HG03521 (cell line): ENCODE measurements at regions not wholly inside any gene's neighbourhood (a gene's known extent, or its start where the extent isn't known, plus 50 kb on each side); places are given as distances from the start of the nearest gene placed in this dataset.
A peak's percentile ranks its signal among the peaks of the same experiment; 100 is the strongest.

ENCODE experiments used
- ATAC-seq: cut with Tn5 transposase; IDR thresholded peaks from one replicate; pipeline ENCODE4 v1.9.1; 2021; ENCODE audit warnings: mild to moderate bottlenecking, moderate library complexity; ENCODE audit not compliant: unreplicated experiment

DNA sequence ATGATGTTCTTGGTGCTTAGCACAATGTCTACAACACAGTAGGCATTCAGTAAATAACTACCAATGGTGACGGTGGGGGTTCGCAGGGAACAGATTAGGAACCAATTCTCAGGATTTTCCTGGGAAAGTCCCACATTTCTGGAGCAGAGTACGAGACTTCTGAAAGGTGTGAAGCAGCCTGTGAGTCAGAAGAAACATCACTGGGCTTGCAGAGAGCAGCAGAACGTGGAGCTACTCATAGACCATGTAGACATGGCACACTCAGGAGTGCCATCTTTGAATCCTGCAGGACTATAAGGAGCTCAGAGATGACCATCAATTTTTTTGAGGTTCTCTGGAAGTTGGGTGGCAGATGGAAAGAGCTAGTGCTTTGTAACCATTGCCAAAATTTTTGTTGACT lies 106.6 kb upstream of the ANKRD55 start:
- ATAC-seq: no peak

DNA sequence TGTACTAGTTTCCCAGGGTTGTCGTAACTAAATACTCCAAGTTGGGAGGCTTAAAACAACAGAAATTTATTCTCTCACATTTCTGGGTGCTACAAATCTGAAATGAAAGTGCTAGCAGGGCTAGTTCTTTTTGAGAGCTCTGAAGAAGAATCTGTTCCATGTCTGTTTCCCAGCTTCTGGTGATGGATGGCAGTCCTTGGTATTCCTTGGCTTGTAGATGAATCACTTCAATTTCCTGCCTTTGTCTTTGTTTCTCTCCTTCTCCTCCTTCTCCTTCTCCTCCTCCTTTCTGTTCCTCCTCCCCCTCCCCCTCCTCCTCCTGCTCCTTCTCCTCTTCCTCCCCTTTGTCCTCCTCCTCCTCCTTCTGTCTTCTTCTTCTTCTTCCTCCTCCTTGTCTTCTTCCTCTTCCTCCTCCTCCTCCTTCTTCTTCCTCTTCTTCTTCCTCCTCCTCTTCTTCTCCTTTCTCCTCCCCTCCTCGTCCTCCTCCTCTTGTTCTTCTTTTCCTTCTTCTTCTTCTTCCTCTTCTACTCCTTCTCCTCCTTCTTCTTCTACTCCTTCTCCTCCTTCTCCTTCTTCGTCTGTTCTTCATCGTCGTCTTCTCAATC lies 104.7 kb upstream of the ANKRD55 start:
- no peak for ATAC-seq

DNA sequence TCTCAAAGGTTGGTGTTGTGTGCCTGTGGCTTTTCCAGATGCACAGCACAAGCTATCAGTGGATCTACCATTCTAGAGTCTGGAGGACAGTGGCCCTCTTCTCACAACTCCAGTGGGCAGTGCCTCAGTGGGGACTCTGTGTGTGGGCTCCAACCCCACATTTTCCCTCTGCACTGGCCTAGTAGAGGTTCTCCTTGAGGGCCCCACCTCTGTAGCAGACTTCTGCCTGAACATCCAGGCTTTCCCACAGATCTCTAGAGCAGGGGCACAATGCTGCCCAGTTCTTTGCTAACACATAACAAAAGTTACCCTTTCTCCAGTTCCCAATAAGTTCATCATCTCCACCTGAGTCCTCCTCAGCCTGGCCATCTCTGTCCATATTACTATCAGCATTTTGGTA lies 102.1 kb upstream of the ANKRD55 start:
- ATAC-seq: no peak

DNA sequence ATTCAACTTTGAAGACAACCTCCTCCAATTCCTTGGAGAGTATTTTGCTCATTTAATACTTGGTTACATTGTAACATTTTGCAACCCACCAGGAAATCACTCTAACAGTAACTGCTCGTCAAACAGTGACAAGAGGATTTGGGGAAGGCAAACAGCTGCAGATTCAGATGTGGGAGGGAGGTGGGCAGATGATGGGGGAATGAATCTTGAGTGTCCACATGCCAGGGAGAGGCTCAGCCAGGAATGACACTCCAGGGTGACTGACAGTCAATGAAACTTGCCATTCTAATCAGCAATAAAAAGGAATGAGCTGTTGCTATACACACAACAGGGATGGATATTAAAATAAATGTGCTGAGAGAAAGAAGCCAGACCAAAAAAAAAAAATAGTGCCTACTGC lies 97.7 kb upstream of the ANKRD55 start:
- no peak for ATAC-seq

DNA sequence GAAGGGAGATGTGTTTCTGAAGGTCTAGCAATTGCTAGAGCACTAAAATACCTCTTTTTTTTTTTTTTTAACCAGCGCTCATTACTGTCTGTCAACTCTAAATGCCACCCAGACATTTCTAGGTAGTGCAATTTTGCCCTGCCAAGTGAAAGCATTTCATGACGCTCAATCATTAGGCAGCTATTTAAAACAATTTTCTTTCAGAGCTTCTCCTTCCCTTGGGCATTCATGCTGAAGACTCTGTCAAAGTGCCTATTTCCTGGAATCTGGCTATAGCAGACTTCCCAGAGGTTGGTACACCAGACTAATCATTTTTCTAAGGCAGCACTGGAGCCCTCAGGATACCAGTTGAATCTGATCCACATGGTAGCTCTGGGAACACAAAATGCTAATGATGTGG lies 97.0 kb upstream of the ANKRD55 start:
- ATAC-seq: no peak

DNA sequence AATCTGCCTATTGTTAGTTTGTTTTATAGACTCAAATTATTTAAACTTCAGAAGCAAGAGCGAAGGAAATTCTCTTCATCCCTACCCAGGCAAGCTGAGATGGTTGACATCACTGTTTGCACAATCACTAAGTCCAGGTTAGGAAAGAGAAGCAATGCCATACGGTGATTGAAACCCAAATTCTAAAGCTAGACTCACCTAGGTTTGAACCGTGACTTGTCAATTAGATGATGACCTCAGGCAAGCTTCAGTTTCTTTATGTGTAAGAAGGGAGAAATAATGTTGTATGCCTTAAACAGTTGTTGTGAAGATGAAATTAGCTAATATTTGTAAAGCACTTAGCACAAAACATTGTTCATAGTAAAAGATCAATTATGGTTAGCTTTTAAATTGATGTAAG lies 96.5 kb upstream of the ANKRD55 start:
- no peak for ATAC-seq

DNA sequence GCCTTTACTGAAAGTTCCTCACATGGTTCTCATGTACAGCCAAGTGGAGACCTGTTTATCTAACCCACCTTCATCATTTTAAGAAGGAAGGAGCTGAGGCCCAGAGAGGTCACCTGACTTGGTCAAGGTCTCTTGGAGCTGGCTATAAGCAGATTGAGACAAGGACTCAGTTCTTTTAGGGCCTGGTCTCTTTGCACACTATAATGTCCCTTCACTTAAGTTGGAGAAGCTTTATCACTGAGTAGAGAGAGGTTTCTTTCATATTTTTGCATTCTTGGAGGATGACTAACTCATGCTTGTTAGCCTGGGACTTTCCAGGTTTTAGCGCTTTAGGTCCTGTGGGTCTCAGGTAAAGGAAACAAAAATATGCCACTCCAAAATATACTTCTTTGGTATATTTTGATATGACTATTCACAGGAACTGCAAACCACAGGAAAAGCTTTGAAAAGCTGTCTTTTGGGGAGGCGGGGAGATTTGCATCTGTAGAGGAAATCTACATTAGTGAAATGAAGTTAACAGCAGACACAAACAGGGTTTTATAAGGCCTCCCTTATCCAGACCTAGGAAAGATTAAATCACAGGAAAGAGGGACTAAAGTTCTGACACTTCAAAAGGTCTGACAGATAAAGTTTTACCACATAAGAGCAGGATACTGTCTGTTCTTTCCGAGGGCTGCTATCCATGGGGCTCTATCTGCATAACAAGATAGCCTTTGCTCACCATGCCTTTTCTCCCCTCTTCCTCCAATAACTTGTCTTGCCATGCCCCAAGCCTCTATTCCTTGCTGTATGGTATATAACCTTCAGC lies 95.8 kb upstream of the ANKRD55 start:
- peak; percentile 33 for ATAC-seq

DNA sequence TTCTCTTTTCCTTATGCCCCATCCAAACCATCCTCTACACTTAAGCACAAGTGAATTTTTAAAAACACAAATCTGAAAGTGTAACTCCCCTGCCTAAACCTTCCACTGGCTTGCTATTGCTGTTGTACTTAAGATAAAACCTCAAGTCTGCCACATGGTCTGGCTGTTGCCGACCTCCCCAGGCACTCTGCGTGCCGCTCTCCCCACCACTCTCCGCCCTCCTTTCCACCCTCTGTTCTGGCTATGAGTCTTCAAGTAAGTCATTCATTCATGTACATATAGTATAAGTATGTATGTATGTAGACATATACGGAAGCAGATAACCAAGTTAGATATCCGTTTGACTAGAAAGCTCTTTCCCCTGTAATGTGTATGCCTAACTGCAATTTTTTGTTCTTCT lies 94.7 kb upstream of the ANKRD55 start:
- ATAC-seq: peak; percentile 67

DNA sequence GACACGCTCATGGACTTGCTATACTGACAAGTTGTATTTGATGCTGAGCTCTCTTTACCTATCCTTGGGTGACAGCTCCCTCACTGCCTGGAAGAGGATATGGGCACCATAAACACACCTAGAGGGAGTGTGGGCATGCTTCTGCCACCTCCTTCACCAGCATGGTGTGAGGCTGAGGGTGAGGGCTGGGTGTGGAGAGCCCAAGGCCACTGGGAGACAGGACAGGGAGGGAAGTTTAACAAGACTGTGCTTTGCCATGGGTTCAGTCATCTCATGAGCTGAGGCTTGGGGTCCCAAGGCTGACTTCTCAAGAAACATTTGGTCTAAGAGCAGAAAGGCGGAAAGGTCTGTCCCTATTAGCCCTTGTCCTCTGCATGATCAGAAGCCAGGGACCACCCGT lies 93.6 kb upstream of the ANKRD55 start:
- no peak for ATAC-seq

DNA sequence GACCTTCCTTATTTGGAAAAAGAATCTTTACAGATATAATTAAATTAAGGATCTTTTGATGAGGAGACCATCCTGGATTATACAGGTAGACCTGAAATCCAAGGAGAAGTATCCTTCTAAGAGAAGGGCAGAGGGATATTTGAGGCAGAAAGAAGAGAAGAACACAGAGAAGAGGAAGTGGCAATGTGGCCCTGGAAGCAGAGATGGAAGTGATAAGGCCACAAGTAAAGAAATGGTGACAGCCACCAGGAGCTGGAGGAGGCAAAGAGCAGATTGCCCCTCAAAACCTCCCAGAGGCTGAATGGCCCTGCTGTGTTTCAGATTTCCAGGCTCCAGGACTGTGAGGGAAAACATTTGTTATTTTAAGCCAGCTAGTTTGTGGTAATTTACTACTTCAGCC lies 93.0 kb upstream of the ANKRD55 start:
- ATAC-seq: no peak

DNA sequence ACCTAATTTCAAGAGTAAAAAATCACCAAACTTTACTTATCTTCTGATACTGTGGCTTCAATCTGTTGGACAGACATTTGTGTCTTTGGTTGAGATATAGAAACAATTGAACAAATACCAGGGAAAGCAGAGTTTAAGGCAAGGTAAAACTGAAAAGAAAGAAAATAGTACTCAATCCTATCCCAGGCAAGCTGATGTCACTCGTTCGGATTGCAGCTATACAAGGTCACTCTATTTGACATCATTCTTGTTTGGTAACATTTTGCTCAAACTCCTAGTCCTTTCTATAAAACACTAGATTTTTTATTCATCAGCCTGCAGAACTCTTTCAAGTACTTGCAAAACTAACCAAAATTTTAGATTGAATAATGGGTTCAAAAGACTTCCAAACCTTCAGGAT lies 91.9 kb upstream of the ANKRD55 start:
- no peak for ATAC-seq

DNA sequence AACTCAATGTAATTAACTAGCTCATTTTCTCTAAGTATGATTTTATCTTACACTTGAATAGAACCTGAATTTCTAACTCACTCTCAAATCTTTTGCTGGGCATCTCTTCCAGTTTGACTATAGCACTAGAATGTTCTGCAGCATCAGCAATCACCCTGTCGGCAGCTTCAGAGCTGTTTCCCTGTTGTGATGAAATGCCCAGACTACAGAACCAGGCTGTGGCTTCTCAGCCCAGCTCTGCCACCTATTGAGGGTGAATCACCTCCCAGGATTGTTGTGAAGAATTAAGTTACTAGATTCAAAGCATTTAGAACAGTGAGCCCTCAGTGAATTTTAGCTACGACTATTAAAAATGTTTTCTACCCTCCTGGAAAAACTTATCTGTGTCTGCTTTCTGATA lies 90.4 kb upstream of the ANKRD55 start:
- ATAC-seq: no peak

DNA sequence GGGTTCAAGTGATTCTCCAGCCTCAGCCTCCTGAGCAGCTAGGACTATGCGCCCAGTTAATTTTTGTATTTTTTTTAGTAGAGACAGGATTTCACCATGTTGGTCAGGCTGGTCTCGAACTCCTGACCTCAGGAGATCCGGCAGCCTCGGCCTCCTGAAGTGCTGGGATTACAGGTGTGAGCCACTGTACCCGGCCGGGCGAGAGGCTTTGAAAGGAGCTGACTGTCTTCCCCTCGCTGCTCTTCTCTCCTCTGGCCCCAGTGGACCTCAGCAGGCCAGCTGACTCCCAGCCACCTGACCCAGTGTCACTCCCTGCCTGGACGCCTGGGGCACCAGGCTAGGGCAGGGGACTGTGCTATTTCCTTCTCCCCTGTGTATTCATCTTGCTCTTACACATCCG lies 89.5 kb upstream of the ANKRD55 start:
- no peak for ATAC-seq

DNA sequence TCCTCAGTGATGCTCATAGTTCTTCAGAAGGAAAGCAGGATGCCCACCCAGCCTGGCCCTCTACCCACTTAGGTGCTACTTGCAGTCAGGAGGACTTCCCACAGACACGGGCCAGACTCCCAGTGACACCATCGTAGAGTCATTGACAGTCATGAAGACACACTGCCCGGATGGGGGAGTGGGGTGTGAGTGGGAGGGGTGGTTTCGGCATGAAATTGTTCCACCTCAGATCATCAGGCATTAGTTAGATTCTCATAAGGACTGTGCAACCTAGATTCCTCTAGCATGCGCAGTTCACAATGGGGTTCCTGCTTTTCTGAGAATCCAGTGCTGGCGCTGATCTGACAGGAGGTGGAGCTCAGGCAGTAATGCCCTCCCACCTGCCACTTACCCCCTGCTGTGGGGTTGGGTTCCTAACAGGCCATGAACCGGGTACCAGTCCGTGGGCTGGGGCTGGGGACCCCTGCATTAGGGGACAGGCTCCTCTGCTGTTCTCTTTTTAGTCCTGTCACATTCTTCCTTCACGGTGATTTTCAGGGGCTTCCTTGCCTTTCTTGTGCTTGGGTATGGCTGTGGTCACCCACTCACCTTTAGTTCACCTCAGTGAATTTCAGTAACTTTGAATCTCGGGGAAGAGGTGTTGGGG lies 88.2 kb upstream of the ANKRD55 start:
- ATAC-seq: no peak

DNA sequence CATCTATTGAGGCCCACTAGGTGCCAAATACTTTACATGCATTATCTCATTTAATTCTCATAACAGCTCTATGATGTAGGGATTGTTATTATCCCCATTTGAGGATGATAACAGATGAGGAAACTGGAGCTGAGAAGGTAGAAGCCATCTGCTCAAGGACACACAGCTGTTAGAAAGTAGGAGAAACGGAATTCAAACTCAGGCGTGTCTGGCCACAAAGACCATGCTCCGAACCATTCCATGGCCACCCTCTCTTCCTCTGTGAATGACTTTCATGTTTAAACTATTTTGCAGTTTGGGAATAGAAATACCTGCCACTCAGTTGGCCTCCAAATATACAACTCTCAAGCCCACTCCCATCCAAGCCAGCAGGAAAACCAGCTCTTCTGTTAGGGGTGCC lies 87.6 kb upstream of the ANKRD55 start:
- no peak for ATAC-seq

DNA sequence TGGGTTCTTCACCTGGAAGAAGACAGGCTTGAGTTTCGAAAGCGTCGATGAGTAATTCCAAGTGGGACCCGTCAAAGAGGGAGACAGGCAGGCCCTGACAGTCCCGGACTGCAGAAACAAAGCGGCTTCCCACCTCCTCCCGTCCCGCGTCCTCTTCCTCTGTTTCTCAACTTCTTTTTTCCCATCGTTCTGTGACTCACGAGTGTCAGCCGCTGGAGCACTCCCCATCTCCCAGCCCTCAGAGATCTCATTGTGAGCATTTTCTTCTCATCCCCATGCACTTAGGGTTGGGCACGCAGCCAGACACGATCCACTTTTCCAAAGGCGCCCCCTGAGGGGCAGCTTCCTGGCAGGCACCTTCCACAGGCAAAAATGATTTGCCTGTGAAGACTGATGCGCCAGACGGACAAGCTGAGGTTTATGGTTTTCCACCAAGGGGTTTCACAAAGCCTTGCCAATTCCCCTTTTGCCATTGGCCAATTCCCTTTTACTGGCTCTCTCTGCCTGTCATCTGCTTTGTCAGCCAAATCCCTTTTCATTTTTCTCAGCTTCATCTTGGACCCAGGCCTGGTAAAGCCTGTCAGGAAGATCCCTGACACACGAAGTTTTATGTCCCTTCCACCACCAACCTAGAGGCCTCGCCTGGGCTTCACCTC lies 86.5 kb upstream of the ANKRD55 start:
- no peak for ATAC-seq

DNA sequence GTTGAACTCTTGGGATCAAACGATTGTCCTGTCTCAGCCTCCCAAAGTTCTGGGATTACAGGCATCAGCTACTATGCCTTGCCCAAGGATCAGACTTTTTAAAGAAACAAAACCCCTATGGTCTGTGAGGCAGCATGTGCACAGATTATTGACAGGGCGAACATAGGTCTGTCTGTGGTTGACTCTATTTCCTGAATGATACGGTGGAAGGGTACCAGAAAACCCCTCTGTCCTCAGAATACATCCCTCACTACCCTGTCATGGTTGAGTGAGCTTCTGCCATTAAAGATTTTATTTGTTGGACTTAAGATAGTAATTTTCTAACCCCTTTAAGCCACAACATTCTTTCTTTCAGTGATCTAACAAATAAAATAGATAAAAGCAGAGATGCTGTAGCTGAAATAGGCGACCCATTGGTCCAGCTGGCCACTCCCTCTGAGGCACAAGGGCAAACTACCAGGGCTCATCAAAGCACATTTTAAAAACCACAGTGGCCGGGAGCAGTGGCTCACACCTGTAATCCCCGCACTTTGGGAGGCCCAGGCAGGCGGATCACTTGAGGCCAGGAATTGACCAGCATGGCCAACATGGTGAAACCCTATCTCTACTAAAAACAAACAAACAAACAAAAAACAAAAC lies 84.9 kb upstream of the ANKRD55 start:
- ATAC-seq: no peak

DNA sequence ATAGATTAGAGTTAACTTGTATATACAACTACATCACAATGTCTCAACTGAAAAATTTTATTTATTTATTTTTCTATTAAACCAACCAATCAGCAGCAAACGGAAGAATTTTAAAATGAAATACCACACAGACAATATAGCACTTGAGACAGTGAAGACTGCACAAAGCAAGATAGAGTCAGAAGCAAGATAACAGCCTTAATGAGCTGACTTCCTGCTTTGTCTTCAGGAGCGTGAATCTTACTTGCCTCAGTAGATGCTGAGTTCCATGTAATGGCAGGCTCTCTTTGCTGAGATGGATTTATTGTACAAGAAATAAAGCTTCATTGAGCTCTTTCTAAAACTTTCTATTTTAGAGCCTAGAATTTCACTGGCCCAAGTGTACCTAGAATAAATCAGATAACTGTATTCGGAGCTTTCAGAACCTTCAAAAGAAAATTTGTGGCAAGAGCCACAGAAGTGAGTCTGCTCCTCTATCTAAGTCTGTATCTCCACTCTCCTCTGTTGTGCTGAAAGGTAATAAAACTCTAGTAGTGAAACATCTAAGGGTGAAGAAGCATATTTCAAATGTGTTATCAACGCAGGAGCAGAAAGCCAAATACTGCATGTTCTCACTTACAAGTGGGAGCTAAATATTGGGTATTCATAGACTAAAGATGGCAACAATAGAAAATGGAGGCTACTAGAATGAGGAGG lies 83.3 kb upstream of the ANKRD55 start:
- ATAC-seq: no peak

DNA sequence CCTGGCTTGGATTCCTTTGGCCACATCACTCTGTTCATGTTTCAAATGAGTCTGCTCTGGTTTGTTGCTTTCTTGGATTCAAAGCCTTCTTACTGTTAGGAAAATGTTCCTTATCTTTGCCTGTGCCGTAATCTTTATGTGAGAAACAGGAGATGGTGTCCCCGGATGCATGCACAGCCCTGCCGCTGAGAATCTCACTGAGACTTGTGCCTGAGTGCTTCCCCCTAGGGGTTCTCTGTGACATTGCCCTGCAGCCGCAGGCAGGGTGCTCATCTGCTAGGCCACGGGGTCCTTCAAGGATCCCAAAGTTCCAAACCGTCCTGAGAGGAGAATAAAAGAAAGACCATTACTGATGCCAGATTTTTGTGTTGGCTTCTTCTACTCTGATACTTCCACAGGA lies 81.4 kb upstream of the ANKRD55 start:
- ATAC-seq: no peak

DNA sequence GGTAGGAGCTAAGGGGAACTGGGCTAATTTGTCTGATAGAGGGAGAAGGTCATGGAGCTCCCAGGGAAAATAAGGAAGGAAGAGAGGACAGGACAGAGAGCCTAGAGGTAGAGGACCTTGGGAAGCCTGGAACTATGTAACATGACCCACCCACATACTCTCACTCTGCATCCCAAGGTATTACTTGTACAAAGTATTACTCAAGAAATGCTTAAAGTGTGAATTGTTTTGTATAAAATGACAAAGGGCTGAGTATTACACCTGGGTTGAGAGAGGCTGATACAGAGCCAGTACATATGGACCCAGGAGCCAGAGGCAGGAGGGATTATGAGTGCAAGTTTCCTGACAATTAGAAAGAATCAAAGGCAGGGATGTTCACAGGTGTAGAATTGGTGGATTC lies 80.5 kb upstream of the ANKRD55 start:
- no peak for ATAC-seq
